ENCODE measurements at regions not wholly inside any gene's neighbourhood (a gene's known extent, or its start where the extent isn't known, plus 50 kb on each side); places are given as distances from the start of the nearest gene placed in this dataset. TPM values are rescaled to one million over a fixed set of nuclear protein-coding genes. Genes with fewer than 3 reads are reported as not detected.

Small RNA genes in the stretch of these regions (small RNA-seq; reads per million reads assigned to genes)
- not detected for gene RNU6-329P
